KBM-7 (cell line): ENCODE measurements at regions not wholly inside any gene's neighbourhood (a gene's known extent, or its start where the extent isn't known, plus 50 kb on each side); places are given as distances from the start of the nearest gene placed in this dataset.

ENCODE experiments used
- DNase-seq: peaks from one replicate; pipeline ENCODE4 v3.0.0-alpha.2; 2015
- in situ Hi-C: fragments of 300-500 bp; cut with MboI; formaldehyde crosslinking; loops from 2 replicates; pipeline ENCODE4 v1.14.3; 2020; ENCODE audit warnings: low sequenced_read_pairs, low pct_unique_long_range_greater_than_20kb, mixed read lengths

DNA sequence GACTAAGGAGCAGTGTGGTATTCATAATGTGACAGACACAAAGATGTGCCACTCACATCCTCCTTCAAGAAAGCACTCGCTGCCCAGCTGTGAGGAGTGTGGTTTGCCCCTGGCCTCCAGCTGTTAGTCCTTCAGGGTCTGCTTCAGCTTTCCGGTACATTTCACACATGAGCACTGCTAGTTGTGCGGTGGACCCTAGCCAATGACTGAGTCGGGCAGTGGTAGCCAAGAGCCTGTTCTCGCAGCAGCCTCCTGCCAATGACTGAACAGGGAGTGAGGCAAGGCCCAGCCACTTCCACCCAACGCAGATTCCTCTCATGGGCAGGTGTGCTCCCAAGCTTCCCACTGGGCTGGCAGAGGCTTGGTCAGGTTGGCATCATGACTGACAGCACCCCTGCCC, 254.3 kb downstream of the RBM43 start:
- in situ Hi-C loops: no loop called here
- no peak for DNase-seq

DNA sequence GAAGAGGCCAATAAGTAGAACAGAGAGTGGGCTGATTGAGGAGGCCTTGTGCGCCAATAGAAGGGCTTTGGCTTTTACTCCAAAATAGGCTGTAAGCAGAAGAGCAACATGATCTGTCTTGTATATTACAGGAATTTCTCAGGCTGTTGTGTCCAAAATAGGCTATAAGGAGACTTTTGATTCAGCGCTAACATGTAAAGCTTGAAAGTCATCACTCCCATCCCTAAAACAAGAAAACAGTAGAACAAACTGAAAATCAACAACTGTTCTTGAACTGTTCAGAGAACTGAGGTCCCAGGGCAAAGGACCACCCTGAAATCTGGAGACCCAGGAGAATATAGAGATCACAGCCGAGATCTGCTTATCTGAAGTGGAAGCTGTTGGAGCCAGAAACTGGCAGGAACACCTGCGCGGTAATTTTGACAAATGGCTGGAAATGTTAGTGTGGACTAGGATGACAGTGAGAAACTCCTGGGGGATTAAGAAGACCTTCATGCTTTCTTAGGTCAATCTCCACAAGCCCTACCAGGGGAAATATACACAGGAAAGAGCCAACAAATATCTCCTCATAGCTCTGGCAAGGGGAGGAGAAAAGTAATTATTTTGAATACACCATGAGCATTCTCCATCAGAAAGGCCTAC, 258.6 kb downstream of the RBM43 start:
- in situ Hi-C loops: no loop called here
- no peak for DNase-seq

DNA sequence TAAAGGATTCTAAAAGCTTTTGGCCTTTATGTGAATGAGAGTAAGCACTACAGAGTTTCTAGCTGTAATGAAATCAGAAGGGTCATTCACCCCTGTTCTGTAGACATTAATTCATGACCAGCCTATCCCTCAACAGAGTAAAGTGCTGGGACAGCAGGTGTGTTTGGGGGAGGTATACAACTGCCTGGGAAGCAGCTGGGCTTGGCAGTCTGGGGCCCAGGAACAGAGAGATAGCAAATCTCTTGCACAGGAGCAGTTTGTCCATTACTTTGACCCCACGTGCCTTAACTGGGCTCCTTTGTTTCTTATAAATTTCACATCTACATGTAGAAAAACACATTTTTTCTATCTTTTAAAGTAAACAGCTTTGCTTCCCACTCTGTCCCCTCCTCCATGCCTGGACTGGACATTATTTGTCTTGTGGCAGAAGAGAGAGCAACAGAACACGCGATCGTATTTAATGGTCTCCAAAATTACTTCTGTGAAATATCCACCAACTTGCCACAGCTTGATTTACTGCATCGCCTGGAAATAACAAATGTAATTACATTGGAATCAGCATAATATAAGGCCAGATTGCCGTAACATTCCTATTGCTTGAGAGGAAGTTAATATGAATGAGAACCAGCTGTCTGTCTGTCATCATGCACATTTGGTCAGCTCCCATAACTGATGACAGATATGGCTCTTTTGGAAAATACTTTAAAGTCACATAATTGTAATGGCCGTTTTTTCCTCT, 263.8 kb downstream of the RBM43 start:
- in situ Hi-C loops: no loop called here
- DNase-seq: no peak

GRCh38 chr2:150997066-150997465, 264.6 kb downstream of the RBM43 start:
- DNase-seq: no peak

DNA sequence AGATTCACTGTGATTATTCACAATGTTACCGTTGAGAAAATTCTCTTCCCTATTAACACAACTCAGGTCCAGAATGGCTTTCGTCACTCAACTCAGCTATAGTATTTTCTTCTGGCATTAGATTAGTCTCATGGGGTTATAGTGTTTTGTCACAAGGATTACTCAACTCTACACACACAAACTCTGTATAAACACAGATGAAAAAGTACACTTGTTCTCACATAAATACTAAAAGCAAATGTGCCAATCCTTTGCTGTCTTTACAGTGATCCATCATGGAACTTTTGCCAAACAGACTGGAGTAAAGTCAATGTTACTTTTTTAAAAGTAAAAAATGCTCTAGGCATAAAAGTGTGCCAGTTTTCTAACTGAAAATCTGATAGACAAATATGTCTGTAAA, 267.6 kb downstream of the RBM43 start:
- in situ Hi-C loops: no loop called here
- no peak for DNase-seq

More at GRCh38 chr2:150997066-150997465, 264.6 kb downstream of the RBM43 start:
- in situ Hi-C loops: no loop called here

DNA sequence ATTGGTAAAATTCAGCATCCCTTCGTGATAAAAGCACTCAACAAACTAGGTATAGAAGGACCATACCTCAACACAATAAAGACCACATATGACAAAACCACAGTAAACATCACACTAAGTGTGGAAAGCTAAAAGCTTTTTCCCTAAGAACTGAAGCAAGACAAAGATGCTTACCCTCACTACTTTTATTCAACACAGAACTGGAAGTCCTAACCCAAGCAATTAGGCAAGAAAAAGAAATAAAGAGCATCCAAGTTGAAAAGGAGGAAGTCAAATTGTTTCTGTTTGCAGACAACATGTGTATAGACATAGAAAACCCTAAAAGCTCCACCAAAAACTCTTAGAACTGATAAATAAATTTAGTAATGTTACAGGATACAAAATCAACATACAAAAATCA, 271.7 kb downstream of the RBM43 start:
- no peak for DNase-seq
- in situ Hi-C loops: no loop called here

GRCh38 chr2:150985741-150986140, 275.9 kb downstream of the RBM43 start:
- no peak for DNase-seq
- in situ Hi-C loops: no loop called here

GRCh38 chr2:150983314-150983897, 278.3 kb downstream of the RBM43 start:
- in situ Hi-C loops: no loop called here
- no peak for DNase-seq

DNA sequence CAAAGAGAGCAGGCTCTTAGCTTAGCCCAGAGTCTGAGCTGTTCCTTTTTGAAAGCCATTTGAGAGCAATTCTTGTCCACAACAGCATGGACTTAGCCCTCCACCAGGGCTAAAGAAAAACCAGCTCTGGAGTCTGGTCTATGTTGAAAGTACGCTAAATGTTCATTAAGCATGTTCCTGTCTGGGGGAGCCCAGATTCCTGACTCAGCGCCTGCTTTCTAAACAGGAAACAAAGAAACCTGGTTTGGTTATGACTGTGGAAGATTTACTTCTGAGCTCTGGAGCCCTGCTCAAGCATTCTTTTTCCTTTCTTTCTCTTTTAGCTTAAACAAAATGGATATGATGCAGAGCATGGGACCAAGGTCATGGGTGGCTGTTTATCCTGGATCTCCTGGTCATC, 279.8 kb downstream of the RBM43 start:
- no peak for DNase-seq
- in situ Hi-C loops: no loop called here

DNA sequence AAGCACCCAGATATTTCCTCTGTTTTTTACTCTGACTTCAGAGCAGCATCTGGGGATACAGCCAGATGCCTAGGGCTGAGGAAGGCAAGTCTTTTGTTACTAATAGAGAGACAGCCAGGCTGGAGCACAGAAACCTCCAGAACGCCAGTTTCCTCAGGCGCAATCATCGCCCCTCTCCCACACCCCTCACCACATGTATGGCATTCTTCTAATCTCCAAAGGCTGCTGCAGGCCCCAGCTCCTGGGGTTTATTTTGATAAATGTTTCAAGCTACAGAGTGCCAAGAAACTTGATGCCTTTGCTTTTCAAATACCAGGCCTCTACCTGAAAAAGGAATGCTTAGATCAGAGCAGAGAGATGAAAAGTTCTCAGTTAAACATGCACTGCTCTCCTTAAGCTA, 283.6 kb downstream of the RBM43 start:
- DNase-seq: no peak
- in situ Hi-C loops: no loop called here

- in situ Hi-C loops: no loop called here
- DNase-seq: no peak
These were observed 284.4 kb downstream of the RBM43 start for GRCh38 chr2:150977296-150977695.

GRCh38 chr2:150976604-150977003, 285.1 kb downstream of the RBM43 start:
- in situ Hi-C loops: no loop called here

DNA sequence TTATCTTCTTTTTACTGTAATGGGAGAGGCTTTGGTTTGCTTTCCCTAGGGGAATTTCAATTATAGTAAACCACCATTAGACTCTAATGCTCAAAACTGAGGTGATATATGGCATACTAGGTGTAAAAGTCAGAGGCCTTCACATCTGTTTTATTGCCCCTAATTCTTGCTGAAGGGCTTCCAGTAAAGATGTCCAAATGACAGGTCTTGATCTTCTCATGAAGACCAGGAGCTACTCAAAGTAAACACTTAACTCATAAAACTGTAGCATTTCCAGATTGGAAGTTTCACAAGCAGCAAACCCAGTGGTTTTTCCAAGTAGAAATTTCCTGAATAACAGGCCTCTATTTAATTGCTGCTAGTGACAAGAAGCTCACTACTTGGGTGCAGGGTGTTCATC, 286.8 kb downstream of the RBM43 start:
- no peak for DNase-seq
- in situ Hi-C loops: no loop called here

More at GRCh38 chr2:150976604-150977003, 285.1 kb downstream of the RBM43 start:
- DNase-seq: no peak

- in situ Hi-C loops: no loop called here
- no peak for DNase-seq
These were observed 287.4 kb downstream of the RBM43 start for GRCh38 chr2:150974234-150974633.

- in situ Hi-C loops: no loop called here
- DNase-seq: no peak
These were observed 289.8 kb downstream of the RBM43 start for GRCh38 chr2:150971910-150972309.

GRCh38 chr2:150963336-150963735, 298.3 kb downstream of the RBM43 start:
- in situ Hi-C loops: no loop called here
- DNase-seq: no peak

DNA sequence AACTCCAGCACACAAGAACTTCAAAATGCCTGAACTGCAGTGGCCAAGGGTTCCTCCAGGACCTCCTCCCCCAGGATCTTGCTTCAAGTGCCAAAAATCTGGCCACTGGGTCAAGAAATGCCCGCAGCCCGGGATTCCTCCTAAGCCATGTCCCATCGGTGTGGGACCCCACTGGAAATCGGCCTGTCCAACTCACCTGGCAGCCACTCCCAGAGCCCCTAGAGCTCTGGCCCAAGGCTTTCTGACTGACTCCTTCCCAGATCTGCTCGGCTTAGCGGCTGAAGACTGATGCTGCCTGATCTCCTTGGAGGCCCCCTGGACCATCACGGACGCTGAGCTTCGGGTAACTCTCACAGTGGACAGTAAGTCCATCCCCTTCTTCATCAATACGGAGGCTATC, 306.4 kb downstream of the RBM43 start:
- no peak for DNase-seq
- in situ Hi-C loops: no loop called here

DNA sequence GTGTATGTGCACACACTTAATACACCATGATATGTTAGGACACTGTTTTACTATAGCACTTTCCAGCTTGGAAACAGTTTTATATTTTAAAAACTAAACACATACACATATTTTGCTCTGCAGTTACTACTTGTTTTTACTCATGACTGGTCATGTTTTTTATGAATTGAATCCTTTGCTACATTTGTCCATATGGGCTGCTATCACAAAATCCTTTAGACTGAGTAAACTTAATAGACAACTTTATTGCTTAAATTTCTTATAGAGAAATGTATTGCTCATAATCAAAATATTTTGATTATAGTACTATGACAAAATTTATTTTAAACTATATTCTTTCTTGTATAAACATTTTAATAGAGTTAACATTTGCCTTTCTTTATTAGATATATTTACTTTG, 314.8 kb downstream of the RBM43 start:
- in situ Hi-C loops: no loop called here

GRCh38 chr2:150944315-150944714, 317.3 kb downstream of the RBM43 start:
- in situ Hi-C loops: no loop called here

More for the DNA sequence above, 314.8 kb downstream of the RBM43 start:
- no peak for DNase-seq

DNA sequence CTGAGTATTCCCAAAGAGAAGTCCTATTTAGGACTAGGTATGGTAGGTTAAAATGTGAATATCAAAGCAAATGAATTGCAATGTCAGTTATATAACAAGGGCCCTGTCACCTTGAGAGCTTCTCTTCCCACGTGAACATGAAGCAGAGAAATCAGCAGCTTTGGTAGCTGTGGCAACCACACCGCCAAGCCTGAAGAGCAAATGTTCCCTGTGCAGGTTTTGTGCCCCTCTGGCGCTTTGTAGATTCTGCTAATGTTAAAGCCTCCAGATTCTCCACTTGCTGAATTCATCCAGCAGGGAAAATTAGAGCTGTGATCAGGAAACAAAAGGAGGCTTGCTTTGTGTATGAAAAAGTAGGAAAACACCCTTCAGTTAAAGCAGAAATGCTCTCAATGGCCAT, 322.6 kb downstream of the RBM43 start:
- no peak for DNase-seq
- in situ Hi-C loops: no loop called here

More at GRCh38 chr2:150944315-150944714, 317.3 kb downstream of the RBM43 start:
- DNase-seq: no peak
